GM21390 (cell line): ENCODE measurements at regions not wholly inside any gene's neighbourhood (a gene's known extent, or its start where the extent isn't known, plus 50 kb on each side); places are given as distances from the start of the nearest gene placed in this dataset.
"Not testable (repeated sequence)": the region's sequence is repeated elsewhere in the genome, so short reads cannot be mapped to it uniquely, and the experiment has no call there.

Experiments
- ATAC-seq: cut with Tn5 transposase; IDR thresholded peaks from one replicate; pipeline ENCODE4 v1.9.1; 2021; ENCODE audit not compliant: unreplicated experiment

- no peak for ATAC-seq
These were observed 463.3 kb upstream of the CCDC54 start for GRCh38 chr3:106913966-106914365.

GRCh38 chr3:106920609-106921008 lies 456.6 kb upstream of the CCDC54 start:
- no peak for ATAC-seq

- no peak for ATAC-seq
These were observed 448.2 kb upstream of the CCDC54 start for GRCh38 chr3:106929081-106929480.

- no peak for ATAC-seq
These were observed 447.2 kb upstream of the CCDC54 start for GRCh38 chr3:106930086-106930485.

GRCh38 chr3:106931904-106932303 lies 445.3 kb upstream of the CCDC54 start:
- ATAC-seq: no peak

GRCh38 chr3:106936337-106936736 lies 440.9 kb upstream of the CCDC54 start:
- no peak for ATAC-seq

- ATAC-seq: no peak
These were observed 435.2 kb upstream of the CCDC54 start for GRCh38 chr3:106942051-106942450.

GRCh38 chr3:106943071-106943470 lies 434.2 kb upstream of the CCDC54 start:
- no peak for ATAC-seq

GRCh38 chr3:106945435-106945834 lies 431.8 kb upstream of the CCDC54 start:
- ATAC-seq: no peak

- no peak for ATAC-seq
These were observed 430.4 kb upstream of the CCDC54 start for GRCh38 chr3:106946866-106947265.

GRCh38 chr3:106957029-106957428 lies 420.2 kb upstream of the CCDC54 start:
- no peak for ATAC-seq

- ATAC-seq: no peak
These were observed 414.2 kb upstream of the CCDC54 start for GRCh38 chr3:106962993-106963392.

GRCh38 chr3:106963442-106963841 lies 413.8 kb upstream of the CCDC54 start:
- no peak for ATAC-seq

- ATAC-seq: no peak
These were observed 411.9 kb upstream of the CCDC54 start for GRCh38 chr3:106965307-106965706.

- ATAC-seq: no peak
These were observed 407.6 kb upstream of the CCDC54 start for GRCh38 chr3:106969596-106969995.

GRCh38 chr3:106981392-106981791 lies 395.8 kb upstream of the CCDC54 start:
- no peak for ATAC-seq

GRCh38 chr3:106985721-106986120 lies 391.5 kb upstream of the CCDC54 start:
- ATAC-seq: no peak

GRCh38 chr3:106998841-106999682 lies 378.2 kb upstream of the CCDC54 start:
- ATAC-seq: not testable (repeated sequence)

- ATAC-seq: no peak
These were observed 375.6 kb upstream of the CCDC54 start for GRCh38 chr3:107001635-107002034.

- not testable (repeated sequence) for ATAC-seq
These were observed 371.9 kb upstream of the CCDC54 start for GRCh38 chr3:107005352-107005751.

- ATAC-seq: no peak
These were observed 369.0 kb upstream of the CCDC54 start for GRCh38 chr3:107008213-107008612.

- no peak for ATAC-seq
These were observed 363.6 kb upstream of the CCDC54 start for GRCh38 chr3:107013641-107014040.

GRCh38 chr3:107024551-107025026 lies 352.6 kb upstream of the CCDC54 start:
- no peak for ATAC-seq
